ENCODE measurements at regions not wholly inside any gene's neighbourhood (a gene's known extent, or its start where the extent isn't known, plus 50 kb on each side); places are given as distances from the start of the nearest gene placed in this dataset.

GRCh38 chr5:18270635-18271338 lies 636.5 kb downstream of the TAF11L14 start:
- TF ChIP-seq CTCF (IDR thresholded peaks at IDR 0.05) (no peak), POLR2AphosphoS5 (IDR thresholded peaks at IDR 0.05) (no peak), POLR2A (IDR thresholded peaks at IDR 0.05) (no peak)

Measured in breast epithelium (tissue), 3 donors.